ENCODE measurements at regions not wholly inside any gene's neighbourhood (a gene's known extent, or its start where the extent isn't known, plus 50 kb on each side); places are given as distances from the start of the nearest gene placed in this dataset.

- no peak for DNase-seq (ENCODE audit: low spot score)
These were observed 631.8 kb upstream of the ID2 start for GRCh38 chr2:8049851-8050571.

GRCh38 chr2:8053216-8053615, 628.6 kb upstream of the ID2 start:
- no peak for DNase-seq (ENCODE audit: low spot score)

GRCh38 chr2:8054070-8054469, 627.8 kb upstream of the ID2 start:
- DNase-seq (ENCODE audit: low spot score): no peak

GRCh38 chr2:8058652-8059051, 623.2 kb upstream of the ID2 start:
- no peak for DNase-seq (ENCODE audit: low spot score)

- no peak for DNase-seq (ENCODE audit: low spot score)
These were observed 622.6 kb upstream of the ID2 start for GRCh38 chr2:8059255-8059654.

- no peak for DNase-seq (ENCODE audit: low spot score)
These were observed 622.1 kb upstream of the ID2 start for GRCh38 chr2:8059794-8060193.

GRCh38 chr2:8061219-8061618, 620.6 kb upstream of the ID2 start:
- no peak for DNase-seq (ENCODE audit: low spot score)

GRCh38 chr2:8064603-8065002, 617.3 kb upstream of the ID2 start:
- no peak for DNase-seq (ENCODE audit: low spot score)

GRCh38 chr2:8065191-8065590, 616.7 kb upstream of the ID2 start:
- no peak for DNase-seq (ENCODE audit: low spot score)

GRCh38 chr2:8067784-8068336, 614.0 kb upstream of the ID2 start:
- DNase-seq (ENCODE audit: low spot score): no peak

- no peak for DNase-seq (ENCODE audit: low spot score)
These were observed 608.9 kb upstream of the ID2 start for GRCh38 chr2:8072907-8073306.

GRCh38 chr2:8073916-8074315, 607.9 kb upstream of the ID2 start:
- no peak for DNase-seq (ENCODE audit: low spot score)

- DNase-seq (ENCODE audit: low spot score): no peak
These were observed 605.2 kb upstream of the ID2 start for GRCh38 chr2:8076448-8077342.

GRCh38 chr2:8078705-8079104, 603.2 kb upstream of the ID2 start:
- no peak for DNase-seq (ENCODE audit: low spot score)

GRCh38 chr2:8080063-8080462, 601.8 kb upstream of the ID2 start:
- no peak for DNase-seq (ENCODE audit: low spot score)

GRCh38 chr2:8081130-8081529, 600.7 kb upstream of the ID2 start:
- no peak for DNase-seq (ENCODE audit: low spot score)

GRCh38 chr2:8082840-8083239, 599.0 kb upstream of the ID2 start:
- no peak for DNase-seq (ENCODE audit: low spot score)

- no peak for DNase-seq (ENCODE audit: low spot score)
These were observed 595.5 kb upstream of the ID2 start for GRCh38 chr2:8086357-8086756.

- peak; percentile 84 for DNase-seq (ENCODE audit: low spot score)
These were observed 594.9 kb upstream of the ID2 start for GRCh38 chr2:8086796-8087479.

GRCh38 chr2:8087480-8087840, 594.4 kb upstream of the ID2 start:
- DNase-seq (ENCODE audit: low spot score): no peak

GRCh38 chr2:8088810-8089209, 593.0 kb upstream of the ID2 start:
- no peak for DNase-seq (ENCODE audit: low spot score)

GRCh38 chr2:8089596-8089995, 592.3 kb upstream of the ID2 start:
- no peak for DNase-seq (ENCODE audit: low spot score)
